Chondrocyte (in vitro differentiated cells): ENCODE measurements at regions not wholly inside any gene's neighbourhood (a gene's known extent, or its start where the extent isn't known, plus 50 kb on each side); places are given as distances from the start of the nearest gene placed in this dataset.

Source experiments
- DNase-seq: peaks from one replicate; pipeline ENCODE4 v3.0.0; 2021; ENCODE audit warnings: mixed read lengths, low spot score
- H3K27ac Mint-ChIP-seq: one replicate; pipeline ENCODE4 v1.8.0; 2021; ENCODE audit warnings: mild to moderate bottlenecking, moderate library complexity, mixed read lengths; ENCODE audit not compliant: unreplicated experiment
- H3K27me3 Mint-ChIP-seq: 2 replicates; pipeline ENCODE4 v1.8.0; 2021; ENCODE audit warnings: low read depth, mixed read lengths
- H3K36me3 Mint-ChIP-seq: 2 replicates; pipeline ENCODE4 v1.8.0; 2021; ENCODE audit warnings: low read depth, mixed read lengths
- H3K4me1 Mint-ChIP-seq: 2 replicates; pipeline ENCODE4 v1.8.0; 2021; ENCODE audit warnings: low read depth, mild to moderate bottlenecking, mixed read lengths
- H3K4me3 Mint-ChIP-seq: one replicate; pipeline ENCODE4 v1.8.0; 2021; ENCODE audit warnings: mild to moderate bottlenecking, moderate library complexity, mixed read lengths; ENCODE audit not compliant: unreplicated experiment
- H3K9me3 Mint-ChIP-seq: 2 replicates; pipeline ENCODE4 v1.8.0; 2021; ENCODE audit warnings: low read depth, mixed read lengths
- CTCF ChIP-seq: fragments of 200-600 bp; sonication (generic); IDR thresholded peaks from 2 replicates; pipeline ENCODE4 v1.5.0; 2021; ENCODE audit warnings: antibody characterized with exemption, mild to moderate bottlenecking, moderate library complexity

GRCh38 chr11:96905663-96906062 is 515.9 kb downstream of the JRKL start:
- Mint-ChIP-seq H3K4me3 (no peak overlapping the region), H3K27ac (no peak overlapping the region), H3K9me3 (peaks cover 4% of the 10 kb centered on the region), H3K36me3 (no peaks in the 10 kb centered on the region), H3K27me3 (peaks cover 15% of the 10 kb centered on the region), H3K4me1 (no peaks in the 10 kb centered on the region)
- no peak for TF ChIP-seq CTCF
- no peak for DNase-seq

GRCh38 chr11:96906476-96906875 is 516.7 kb downstream of the JRKL start:
- Mint-ChIP-seq H3K36me3 (no peaks in the 10 kb centered on the region), H3K9me3 (peaks cover 4% of the 10 kb centered on the region), H3K4me3 (no peak overlapping the region), H3K4me1 (no peaks in the 10 kb centered on the region), H3K27ac (no peak overlapping the region), H3K27me3 (peaks cover 16% of the 10 kb centered on the region)
- TF ChIP-seq CTCF, result no peak
- no peak for DNase-seq

GRCh38 chr11:96925862-96926261 is 536.0 kb downstream of the JRKL start:
- TF ChIP-seq CTCF, result no peak
- H3K27me3 Mint-ChIP-seq, result peaks cover 3% of the 10 kb centered on the region
- DNase-seq, result no peak
- no peak overlapping the region for H3K27ac Mint-ChIP-seq
- no peaks in the 10 kb centered on the region for H3K4me1 Mint-ChIP-seq
- no peaks in the 10 kb centered on the region for H3K36me3 Mint-ChIP-seq
- no peaks in the 10 kb centered on the region for H3K9me3 Mint-ChIP-seq
- H3K4me3 Mint-ChIP-seq, result no peak overlapping the region

- Mint-ChIP-seq H3K9me3 (no peaks in the 10 kb centered on the region), H3K36me3 (no peaks in the 10 kb centered on the region), H3K4me1 (no peaks in the 10 kb centered on the region), H3K27ac (no peak overlapping the region), H3K27me3 (peaks cover 4% of the 10 kb centered on the region), H3K4me3 (no peak overlapping the region)
- no peak for TF ChIP-seq CTCF
- no peak for DNase-seq
Observed at GRCh38 chr11:96940227-96940626, 550.4 kb downstream of the JRKL start.

- DNase-seq, result peak; percentile 42
- Mint-ChIP-seq H3K4me1 (no peaks in the 10 kb centered on the region), H3K27me3 (peaks cover 8% of the 10 kb centered on the region), H3K9me3 (no peaks in the 10 kb centered on the region), H3K4me3 (no peak overlapping the region), H3K36me3 (no peaks in the 10 kb centered on the region), H3K27ac (no peak overlapping the region)
- no peak for TF ChIP-seq CTCF
Observed at GRCh38 chr11:96942855-96943254, 553.0 kb downstream of the JRKL start.
